ENCODE measurements at regions not wholly inside any gene's neighbourhood (a gene's known extent, or its start where the extent isn't known, plus 50 kb on each side); places are given as distances from the start of the nearest gene placed in this dataset.

DNA sequence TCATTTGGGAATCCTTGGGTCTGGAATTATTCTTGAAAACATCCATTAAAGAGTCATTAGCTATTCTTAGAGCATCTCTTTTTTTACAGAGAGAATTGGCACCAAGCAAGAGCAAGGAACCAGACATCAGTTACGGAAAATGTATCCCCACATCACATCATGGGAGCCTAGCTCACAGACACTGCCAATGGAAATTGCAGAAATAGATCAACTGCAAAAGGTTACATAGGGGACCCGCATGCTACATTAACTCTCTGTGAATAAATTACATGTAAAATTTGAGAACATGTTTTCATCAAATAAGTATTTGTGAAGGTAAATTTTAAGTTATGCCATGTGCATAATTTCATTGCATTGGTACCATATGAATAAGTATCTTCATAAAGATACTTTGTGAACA lies 224.8 kb downstream of the ZNF248 start:
- TF ChIP-seq, protein P1, sequence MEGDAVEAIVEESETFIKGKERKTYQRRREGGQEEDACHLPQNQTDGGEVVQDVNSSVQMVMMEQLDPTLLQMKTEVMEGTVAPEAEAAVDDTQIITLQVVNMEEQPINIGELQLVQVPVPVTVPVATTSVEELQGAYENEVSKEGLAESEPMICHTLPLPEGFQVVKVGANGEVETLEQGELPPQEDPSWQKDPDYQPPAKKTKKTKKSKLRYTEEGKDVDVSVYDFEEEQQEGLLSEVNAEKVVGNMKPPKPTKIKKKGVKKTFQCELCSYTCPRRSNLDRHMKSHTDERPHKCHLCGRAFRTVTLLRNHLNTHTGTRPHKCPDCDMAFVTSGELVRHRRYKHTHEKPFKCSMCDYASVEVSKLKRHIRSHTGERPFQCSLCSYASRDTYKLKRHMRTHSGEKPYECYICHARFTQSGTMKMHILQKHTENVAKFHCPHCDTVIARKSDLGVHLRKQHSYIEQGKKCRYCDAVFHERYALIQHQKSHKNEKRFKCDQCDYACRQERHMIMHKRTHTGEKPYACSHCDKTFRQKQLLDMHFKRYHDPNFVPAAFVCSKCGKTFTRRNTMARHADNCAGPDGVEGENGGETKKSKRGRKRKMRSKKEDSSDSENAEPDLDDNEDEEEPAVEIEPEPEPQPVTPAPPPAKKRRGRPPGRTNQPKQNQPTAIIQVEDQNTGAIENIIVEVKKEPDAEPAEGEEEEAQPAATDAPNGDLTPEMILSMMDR (IDR thresholded peaks at IDR 0.05; ENCODE audit: low read depth, low read length) = no peak
- no peak for TF ChIP-seq EZH2phosphoT487 (IDR thresholded peaks at IDR 0.05; ENCODE audit: low read depth)

Data from OCI-LY3 (cell line).